Testis (tissue), 2 donors: ENCODE measurements at regions not wholly inside any gene's neighbourhood (a gene's known extent, or its start where the extent isn't known, plus 50 kb on each side); places are given as distances from the start of the nearest gene placed in this dataset.

Experiments used
- DNase-seq: peaks from one replicate; pipeline ENCODE4 v3.0.0-alpha.2; 2019
- H3K27ac ChIP-seq, 2 donors: fragments of 200-600 bp; sonication (generic); one replicate each; pipeline ENCODE4 v1.5.1; 2019
- H3K27me3 ChIP-seq: fragments of 200-600 bp; sonication (generic); one replicate; pipeline ENCODE4 v1.5.1; 2019
- H3K36me3 ChIP-seq: fragments of 200-600 bp; sonication (generic); one replicate; pipeline ENCODE4 v1.5.1; 2017; ENCODE audit warnings: low read depth; ENCODE audit errors: missing control alignments
- H3K4me1 ChIP-seq: fragments of 200-600 bp; sonication (generic); one replicate; pipeline ENCODE4 v1.5.1; 2019
- H3K4me3 ChIP-seq, 2 donors: fragments of 200-600 bp; sonication (generic); one replicate each; pipeline ENCODE4 v1.5.1; 2017 to 2019
- H3K9me3 ChIP-seq: fragments of 200-600 bp; sonication (generic); one replicate; pipeline ENCODE4 v1.5.1; 2017
- POLR2A ChIP-seq: fragments of 450-650 bp; IDR thresholded peaks from one replicate; pipeline ENCODE4 v1.6.1; 2017; ENCODE audit warnings: antibody characterized with exemption, mild to moderate bottlenecking, moderate library complexity
- WGBS, 2 donors: methylation state at CpG; one replicate each; pipeline ENCODE4 v1.1.5; 2018; 5-methylcytosine and 5-hydroxymethylcytosine counted together
- intact Hi-C: fragments of 100-400 bp; cut with DNase I; formaldehyde crosslinking; loops from one replicate; pipeline ENCODE4 v1.15.1; 2023; ENCODE audit warnings: low total_unique reads
- TF ChIP-seq, protein P1 (sequence below), 3 experiments: fragments of 450-650 bp in 2 of 3; fragments of 200-600 bp in 1 of 3; sonication (generic) in 1 of 3; IDR thresholded peaks; one replicate each; pipeline ENCODE4 v1.5.1; 2016 to 2019; ENCODE audit warnings: antibody characterized with exemption in 3 of 3, mild to moderate bottlenecking in 2 of 3, moderate library complexity in 1 of 3

DNA sequence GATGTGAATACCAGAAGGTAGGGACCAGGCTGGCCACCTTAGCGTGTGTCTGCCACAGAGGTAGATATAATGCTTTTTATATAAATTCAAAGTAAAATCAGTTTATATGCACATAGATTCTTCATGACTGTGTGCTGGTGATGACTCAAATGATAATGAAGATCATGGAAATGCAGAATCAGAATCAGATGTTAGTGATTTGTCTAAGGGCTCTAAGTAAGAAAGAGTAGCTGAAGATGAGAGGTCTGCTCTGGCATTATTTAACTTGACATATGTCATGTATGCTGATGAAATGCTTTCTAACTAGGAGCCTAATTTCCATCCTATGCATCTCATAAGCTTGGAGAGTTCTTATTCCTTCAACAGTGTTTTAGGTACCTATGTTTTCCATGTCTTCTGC is 50.3 kb upstream of the DPH6 start:
- 97 to 100% methylated on average over 1 of the region's 1 CpG for WGBS, 2 donors

GRCh38 chr15:35602836-35603235 is 56.9 kb upstream of the DPH6 start:
- H3K4me1 ChIP-seq, result no peaks in the 10 kb centered on the region
- no peak overlapping the region for H3K27ac ChIP-seq
- intact Hi-C loops, result no loop called here
- H3K4me3 ChIP-seq, result no peak overlapping the region
- no peaks in the 10 kb centered on the region for H3K9me3 ChIP-seq
- no peak for DNase-seq
- 94% methylated on average over 3 of the region's 3 CpGs for WGBS, 2 donors
- no peaks in the 10 kb centered on the region for H3K27me3 ChIP-seq
- H3K36me3 ChIP-seq, result no peaks in the 10 kb centered on the region
- no peak for TF ChIP-seq POLR2A
- TF ChIP-seq, protein P1, sequence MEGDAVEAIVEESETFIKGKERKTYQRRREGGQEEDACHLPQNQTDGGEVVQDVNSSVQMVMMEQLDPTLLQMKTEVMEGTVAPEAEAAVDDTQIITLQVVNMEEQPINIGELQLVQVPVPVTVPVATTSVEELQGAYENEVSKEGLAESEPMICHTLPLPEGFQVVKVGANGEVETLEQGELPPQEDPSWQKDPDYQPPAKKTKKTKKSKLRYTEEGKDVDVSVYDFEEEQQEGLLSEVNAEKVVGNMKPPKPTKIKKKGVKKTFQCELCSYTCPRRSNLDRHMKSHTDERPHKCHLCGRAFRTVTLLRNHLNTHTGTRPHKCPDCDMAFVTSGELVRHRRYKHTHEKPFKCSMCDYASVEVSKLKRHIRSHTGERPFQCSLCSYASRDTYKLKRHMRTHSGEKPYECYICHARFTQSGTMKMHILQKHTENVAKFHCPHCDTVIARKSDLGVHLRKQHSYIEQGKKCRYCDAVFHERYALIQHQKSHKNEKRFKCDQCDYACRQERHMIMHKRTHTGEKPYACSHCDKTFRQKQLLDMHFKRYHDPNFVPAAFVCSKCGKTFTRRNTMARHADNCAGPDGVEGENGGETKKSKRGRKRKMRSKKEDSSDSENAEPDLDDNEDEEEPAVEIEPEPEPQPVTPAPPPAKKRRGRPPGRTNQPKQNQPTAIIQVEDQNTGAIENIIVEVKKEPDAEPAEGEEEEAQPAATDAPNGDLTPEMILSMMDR (IDR thresholded peaks at IDR 0.05), result no peak

More for the DNA sequence above, 50.3 kb upstream of the DPH6 start:
- no peak for DNase-seq
- intact Hi-C loops, result no loop called here
- Histone ChIP-seq H3K36me3 (no peaks in the 10 kb centered on the region), H3K4me3 (no peak overlapping the region), H3K27me3 (no peaks in the 10 kb centered on the region), H3K27ac (no peak overlapping the region), H3K4me1 (no peaks in the 10 kb centered on the region), H3K9me3 (no peaks in the 10 kb centered on the region)
- no peak for TF ChIP-seq POLR2A
- TF ChIP-seq, protein P1 (IDR thresholded peaks at IDR 0.05), result no peak

DNA sequence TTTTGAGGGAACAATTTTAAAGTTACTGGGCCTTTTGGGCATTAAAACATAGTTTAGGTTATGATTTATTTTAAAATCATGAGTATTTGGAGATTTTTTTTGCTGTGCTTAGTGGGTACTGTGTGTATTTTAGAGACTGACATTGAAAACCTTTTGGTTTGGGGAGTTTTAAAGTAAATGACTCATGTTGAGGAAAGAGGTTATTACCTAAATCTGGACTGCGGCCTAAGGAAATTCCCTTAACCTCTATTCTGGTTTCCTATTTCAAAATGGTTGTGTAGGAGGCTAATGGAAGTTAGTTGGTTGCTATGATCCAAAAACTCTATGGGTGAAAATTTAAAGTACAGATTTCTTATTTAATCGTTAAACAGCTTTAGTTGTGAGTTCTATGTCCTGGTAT is 57.3 kb upstream of the DPH6 start:
- no peak overlapping the region for H3K27ac ChIP-seq
- H3K4me3 ChIP-seq, result no peak overlapping the region
- intact Hi-C loops, result no loop called here
- H3K36me3 ChIP-seq, result no peaks in the 10 kb centered on the region
- H3K27me3 ChIP-seq, result no peaks in the 10 kb centered on the region
- DNase-seq, result no peak
- no peak for TF ChIP-seq POLR2A
- TF ChIP-seq, protein P1 (IDR thresholded peaks at IDR 0.05), result no peak
- 83 to 84% methylated on average over 2 of the region's 2 CpGs for WGBS, 2 donors
- no peaks in the 10 kb centered on the region for H3K9me3 ChIP-seq
- H3K4me1 ChIP-seq, result no peaks in the 10 kb centered on the region

GRCh38 chr15:35603856-35604255 is 57.9 kb upstream of the DPH6 start:
- no peak overlapping the region for H3K27ac ChIP-seq
- no peaks in the 10 kb centered on the region for H3K4me1 ChIP-seq
- TF ChIP-seq, protein P1 (IDR thresholded peaks at IDR 0.05), result no peak
- TF ChIP-seq POLR2A, result no peak
- H3K9me3 ChIP-seq, result no peaks in the 10 kb centered on the region
- H3K36me3 ChIP-seq, result no peaks in the 10 kb centered on the region
- intact Hi-C loops, result no loop called here
- no peak overlapping the region for H3K4me3 ChIP-seq
- no peaks in the 10 kb centered on the region for H3K27me3 ChIP-seq
- DNase-seq, result no peak

DNA sequence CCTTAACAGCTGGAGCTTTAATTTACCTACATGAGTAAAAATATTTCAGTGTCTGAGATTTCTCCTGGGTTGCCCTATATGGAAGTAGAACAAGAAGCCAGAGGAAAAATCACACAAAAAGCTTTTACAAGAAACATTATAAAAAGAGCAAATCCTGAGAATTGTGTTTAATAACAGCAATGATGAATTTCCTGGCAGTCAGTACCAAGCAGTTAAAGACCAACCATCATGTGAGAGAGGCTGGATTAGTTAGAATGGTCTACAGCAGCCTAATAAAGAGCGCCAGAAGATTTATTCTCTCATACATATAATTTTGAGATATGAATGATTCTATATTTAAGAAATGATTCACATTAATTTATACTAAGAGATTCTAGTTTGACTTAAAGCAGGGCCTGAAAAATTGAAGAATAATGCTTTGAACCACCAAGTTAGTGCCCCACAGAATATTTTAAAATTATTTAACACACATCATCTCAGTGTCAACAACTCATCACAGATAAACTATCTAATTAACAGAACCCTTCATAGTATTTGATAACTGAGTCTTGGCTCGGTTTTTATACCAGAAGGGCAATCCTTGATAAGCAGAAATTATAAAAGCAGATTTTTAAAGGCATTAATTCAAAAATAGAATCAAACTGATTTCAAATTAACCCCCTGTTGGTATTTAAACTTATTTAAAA is 59.9 kb upstream of the DPH6 start:
- Histone ChIP-seq H3K9me3 (no peaks in the 10 kb centered on the region), H3K4me1 (no peaks in the 10 kb centered on the region), H3K4me3 (no peak overlapping the region), H3K27me3 (no peaks in the 10 kb centered on the region), H3K36me3 (no peaks in the 10 kb centered on the region), H3K27ac (no peak overlapping the region)
- no peak for DNase-seq
- 78 to 84% methylated on average over 2 of the region's 2 CpGs for WGBS, 2 donors
- intact Hi-C loops, result no loop called here
- TF ChIP-seq POLR2A, result no peak
- TF ChIP-seq, protein P1 (IDR thresholded peaks at IDR 0.05), result no peak
